OCI-LY3 (cell line): ENCODE measurements at regions not wholly inside any gene's neighbourhood (a gene's known extent, or its start where the extent isn't known, plus 50 kb on each side); places are given as distances from the start of the nearest gene placed in this dataset.

Source experiments
- H2AFZ ChIP-seq: fragments of 200-600, 300-600 bp; shearing (Covaris generic); 2 replicates; pipeline ENCODE4 v1.6.0; 2014; ENCODE audit warnings: antibody characterized with exemption, low read depth, low read length
- H3K27ac ChIP-seq: fragments of 200-600, 300-600 bp; sonication (generic); 2 replicates; pipeline ENCODE4 v1.5.1; 2014; ENCODE audit warnings: mild to moderate bottlenecking, low read length, moderate library complexity, mixed read lengths
- H3K27me3 ChIP-seq: fragments of 200-600, 300-600 bp; sonication (generic); 2 replicates; pipeline ENCODE4 v1.6.1; 2014; ENCODE audit warnings: low read depth, low read length, mixed read lengths
- H3K36me3 ChIP-seq: fragments of 200-600, 300-600 bp; sonication (generic); replicated peaks from 2 replicates; pipeline ENCODE3; 2014; ENCODE audit warnings: low read depth, low read length, mixed read lengths
- H3K4me1 ChIP-seq: fragments of 300-600, 200-600 bp; sonication (generic); 2 replicates; pipeline ENCODE4 v1.6.1; 2014; ENCODE audit warnings: low read length, mixed read lengths
- H3K4me2 ChIP-seq: fragments of 200-600, 300-600 bp; sonication (generic); 2 replicates; pipeline ENCODE4 v1.6.1; 2014; ENCODE audit warnings: low read length, mixed read lengths
- H3K4me3 ChIP-seq: fragments of 300-600, 200-600 bp; sonication (generic); 2 replicates; pipeline ENCODE4 v1.5.1; 2014; ENCODE audit warnings: antibody characterized with exemption, mild to moderate bottlenecking, low read length, moderate library complexity
- H3K79me2 ChIP-seq: fragments of 300-600, 200-600 bp; shearing (Covaris generic); 2 replicates; pipeline ENCODE4 v1.6.1; 2014; ENCODE audit warnings: mild to moderate bottlenecking, low read length, mixed read lengths
- H3K9ac ChIP-seq: fragments of 300-600, 200-600 bp; shearing (Covaris generic); 2 replicates; pipeline ENCODE4 v1.6.0; 2014; ENCODE audit warnings: mild to moderate bottlenecking, low read length, moderate library complexity
- H3K9me3 ChIP-seq: fragments of 200-600, 300-600 bp; shearing (Covaris generic); 2 replicates; pipeline ENCODE4 v1.6.1; 2014; ENCODE audit warnings: low read length, mixed read lengths; ENCODE audit not compliant: insufficient read depth
- H4K20me1 ChIP-seq: fragments of 200-600, 300-600 bp; sonication (generic); 2 replicates; pipeline ENCODE4 v1.6.1; 2016; ENCODE audit warnings: low read length, mixed read lengths; ENCODE audit not compliant: insufficient read depth
- CTCF ChIP-seq: fragments of 200-600, 300-600 bp; sonication (generic); IDR thresholded peaks from 2 replicates; pipeline ENCODE4 v1.5.1; 2014; ENCODE audit warnings: antibody characterized with exemption, low read length, low read depth
- EZH2phosphoT487 ChIP-seq: fragments of 200-600 bp; shearing (Covaris generic); IDR thresholded peaks from 2 replicates; pipeline ENCODE4 v1.6.1; 2018; ENCODE audit warnings: antibody characterized with exemption, mixed run types, low read depth

- H3K4me1 ChIP-seq: no peaks in the 10 kb centered on the region
- no peaks in the 10 kb centered on the region for H3K36me3 ChIP-seq
- H3K79me2 ChIP-seq: no peaks in the 10 kb centered on the region
- no peaks in the 10 kb centered on the region for H3K9me3 ChIP-seq
- H3K4me2 ChIP-seq: no peak overlapping the region
- no peak overlapping the region for H3K27ac ChIP-seq
- H4K20me1 ChIP-seq: no peaks in the 10 kb centered on the region
- H2AFZ ChIP-seq: no peak overlapping the region
- H3K9ac ChIP-seq: no peak overlapping the region
- H3K27me3 ChIP-seq: no peaks in the 10 kb centered on the region
- TF ChIP-seq CTCF (no peak), EZH2phosphoT487 (no peak)
- no peak overlapping the region for H3K4me3 ChIP-seq
Observed at GRCh38 chr2:144030791-144031190, 489.1 kb downstream of the ZEB2 start.

- Histone ChIP-seq H3K9ac (no peak overlapping the region), H4K20me1 (no peaks in the 10 kb centered on the region), H3K27ac (no peak overlapping the region), H3K4me3 (no peak overlapping the region), H3K4me1 (no peaks in the 10 kb centered on the region), H3K27me3 (no peaks in the 10 kb centered on the region), H3K4me2 (no peak overlapping the region), H3K79me2 (no peaks in the 10 kb centered on the region), H3K36me3 (no peaks in the 10 kb centered on the region), H2AFZ (no peak overlapping the region), H3K9me3 (no peaks in the 10 kb centered on the region)
- TF ChIP-seq EZH2phosphoT487 (no peak), CTCF (no peak)
Observed at GRCh38 chr2:144027593-144027992, 492.3 kb downstream of the ZEB2 start.

GRCh38 chr2:144026753-144027152 is 493.2 kb downstream of the ZEB2 start:
- Histone ChIP-seq H2AFZ (no peak overlapping the region), H3K9ac (no peak overlapping the region), H3K4me2 (no peak overlapping the region), H3K27me3 (no peaks in the 10 kb centered on the region), H3K27ac (no peak overlapping the region), H3K79me2 (no peaks in the 10 kb centered on the region), H4K20me1 (no peaks in the 10 kb centered on the region), H3K9me3 (no peaks in the 10 kb centered on the region), H3K36me3 (no peaks in the 10 kb centered on the region), H3K4me1 (no peaks in the 10 kb centered on the region), H3K4me3 (no peak overlapping the region)
- TF ChIP-seq CTCF (no peak), EZH2phosphoT487 (no peak)

- no peak overlapping the region for H3K4me2 ChIP-seq
- H2AFZ ChIP-seq: no peak overlapping the region
- no peaks in the 10 kb centered on the region for H3K79me2 ChIP-seq
- H3K36me3 ChIP-seq: peaks cover 2% of the 10 kb centered on the region
- no peaks in the 10 kb centered on the region for H3K27me3 ChIP-seq
- no peaks in the 10 kb centered on the region for H4K20me1 ChIP-seq
- no peak overlapping the region for H3K4me3 ChIP-seq
- H3K9ac ChIP-seq: no peak overlapping the region
- H3K4me1 ChIP-seq: peaks cover 10% of the 10 kb centered on the region
- no peak for TF ChIP-seq CTCF
- TF ChIP-seq EZH2phosphoT487: no peak
- H3K9me3 ChIP-seq: no peaks in the 10 kb centered on the region
- no peak overlapping the region for H3K27ac ChIP-seq
Observed at GRCh38 chr2:144020047-144020446, 499.9 kb downstream of the ZEB2 start.
